Choroid plexus epithelial cell (primary cell): ENCODE measurements at regions not wholly inside any gene's neighbourhood (a gene's known extent, or its start where the extent isn't known, plus 50 kb on each side); places are given as distances from the start of the nearest gene placed in this dataset.

Experiments used
- DNase-seq: peaks from one replicate; pipeline ENCODE4 v3.0.0-alpha.2; 2010; ENCODE audit warnings: low read depth
- H3K4me3 ChIP-seq: 2 replicates; pipeline ENCODE4 v1.5.1; 2011; ENCODE audit warnings: low read depth, mild to moderate bottlenecking, control low read depth, low read length, moderate library complexity
- CTCF ChIP-seq: conservative IDR thresholded peaks from 2 replicates; pipeline ENCODE4 v1.5.1; 2011; ENCODE audit warnings: low read depth, mild to moderate bottlenecking, control low read depth, inconsistent platforms, low read length, moderate library complexity

- H3K4me3 ChIP-seq, result no peak overlapping the region
- TF ChIP-seq CTCF, result no peak
- no peak for DNase-seq
These were observed 226.5 kb downstream of the DTWD2 start for GRCh38 chr5:118761814-118762213.

- DNase-seq, result no peak
- no peak overlapping the region for H3K4me3 ChIP-seq
- TF ChIP-seq CTCF, result no peak
These were observed 235.4 kb downstream of the DTWD2 start for GRCh38 chr5:118752969-118753368.

GRCh38 chr5:118736396-118736795 lies 252.0 kb downstream of the DTWD2 start:
- DNase-seq, result no peak
- no peak for TF ChIP-seq CTCF
- H3K4me3 ChIP-seq, result no peak overlapping the region

GRCh38 chr5:118733394-118733793 lies 255.0 kb downstream of the DTWD2 start:
- no peak overlapping the region for H3K4me3 ChIP-seq
- no peak for DNase-seq
- no peak for TF ChIP-seq CTCF

GRCh38 chr5:118728191-118728590 lies 260.2 kb downstream of the DTWD2 start:
- no peak for TF ChIP-seq CTCF
- H3K4me3 ChIP-seq, result no peak overlapping the region
- DNase-seq, result no peak

GRCh38 chr5:118726891-118727290 lies 261.5 kb downstream of the DTWD2 start:
- no peak for TF ChIP-seq CTCF
- DNase-seq, result no peak
- H3K4me3 ChIP-seq, result no peak overlapping the region

- H3K4me3 ChIP-seq, result no peak overlapping the region
- no peak for TF ChIP-seq CTCF
- DNase-seq, result no peak
These were observed 265.4 kb downstream of the DTWD2 start for GRCh38 chr5:118723021-118723338.
